ENCODE measurements at regions not wholly inside any gene's neighbourhood (a gene's known extent, or its start where the extent isn't known, plus 50 kb on each side); places are given as distances from the start of the nearest gene placed in this dataset.
"Not testable (repeated sequence)": the region's sequence is repeated elsewhere in the genome, so short reads cannot be mapped to it uniquely, and the experiment has no call there.

DNA sequence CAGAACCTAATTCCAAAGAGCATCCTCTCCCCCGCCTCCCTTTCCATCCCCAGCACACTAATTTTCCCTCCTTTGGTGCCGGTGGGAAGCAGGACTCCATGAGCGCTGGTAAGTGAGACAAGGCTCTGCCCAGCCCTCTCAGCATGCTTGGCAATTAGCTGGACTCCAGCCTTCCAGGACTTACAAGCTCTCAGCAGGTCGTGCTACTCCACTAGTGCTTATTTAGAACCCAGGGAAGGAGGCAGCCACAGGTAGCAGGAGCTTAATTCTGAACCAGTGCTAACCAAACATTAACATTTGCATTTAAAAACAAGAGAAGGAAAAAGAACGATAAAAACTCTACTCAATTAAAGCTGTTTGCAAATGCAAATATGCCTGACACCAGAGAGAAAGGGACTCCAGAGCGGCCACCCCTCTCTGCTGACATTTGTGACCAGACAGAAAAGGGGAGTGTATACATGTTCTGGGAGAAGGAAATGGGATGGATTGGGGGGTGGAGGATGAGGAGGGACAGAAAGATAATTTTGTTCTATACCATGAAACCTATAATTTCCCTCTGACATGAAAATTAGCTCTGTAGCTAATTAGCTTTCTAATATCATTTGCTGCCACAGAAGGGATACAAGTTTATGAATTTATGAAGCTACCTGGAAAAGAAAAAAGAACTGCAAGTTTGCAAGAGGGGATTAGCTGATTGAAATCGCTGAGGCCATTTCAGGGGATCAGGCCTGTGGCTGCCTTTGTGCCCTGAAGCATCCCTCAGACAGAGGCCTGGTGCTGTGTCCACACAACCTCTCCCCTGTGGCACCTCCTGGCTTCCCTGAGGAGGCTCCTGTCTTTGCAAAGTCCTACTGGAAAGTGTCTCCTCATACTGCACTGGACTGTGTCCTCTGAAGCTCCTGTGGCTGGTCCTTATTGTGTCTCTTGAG lies 266.3 kb downstream of the SEC61B start:
- in situ Hi-C loops (cut with MboI; ENCODE audit: low sequenced_read_pairs, unreplicated experiment), result no loop called here
- no peak for DNase-seq (ENCODE audit: low spot score)
- TF ChIP-seq, protein P1, sequence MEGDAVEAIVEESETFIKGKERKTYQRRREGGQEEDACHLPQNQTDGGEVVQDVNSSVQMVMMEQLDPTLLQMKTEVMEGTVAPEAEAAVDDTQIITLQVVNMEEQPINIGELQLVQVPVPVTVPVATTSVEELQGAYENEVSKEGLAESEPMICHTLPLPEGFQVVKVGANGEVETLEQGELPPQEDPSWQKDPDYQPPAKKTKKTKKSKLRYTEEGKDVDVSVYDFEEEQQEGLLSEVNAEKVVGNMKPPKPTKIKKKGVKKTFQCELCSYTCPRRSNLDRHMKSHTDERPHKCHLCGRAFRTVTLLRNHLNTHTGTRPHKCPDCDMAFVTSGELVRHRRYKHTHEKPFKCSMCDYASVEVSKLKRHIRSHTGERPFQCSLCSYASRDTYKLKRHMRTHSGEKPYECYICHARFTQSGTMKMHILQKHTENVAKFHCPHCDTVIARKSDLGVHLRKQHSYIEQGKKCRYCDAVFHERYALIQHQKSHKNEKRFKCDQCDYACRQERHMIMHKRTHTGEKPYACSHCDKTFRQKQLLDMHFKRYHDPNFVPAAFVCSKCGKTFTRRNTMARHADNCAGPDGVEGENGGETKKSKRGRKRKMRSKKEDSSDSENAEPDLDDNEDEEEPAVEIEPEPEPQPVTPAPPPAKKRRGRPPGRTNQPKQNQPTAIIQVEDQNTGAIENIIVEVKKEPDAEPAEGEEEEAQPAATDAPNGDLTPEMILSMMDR (IDR thresholded peaks at IDR 0.05; ENCODE audit: borderline replicate concordance, control extremely low read depth, extremely low read depth, insufficient read depth, missing control alignments), result no peak

DNA sequence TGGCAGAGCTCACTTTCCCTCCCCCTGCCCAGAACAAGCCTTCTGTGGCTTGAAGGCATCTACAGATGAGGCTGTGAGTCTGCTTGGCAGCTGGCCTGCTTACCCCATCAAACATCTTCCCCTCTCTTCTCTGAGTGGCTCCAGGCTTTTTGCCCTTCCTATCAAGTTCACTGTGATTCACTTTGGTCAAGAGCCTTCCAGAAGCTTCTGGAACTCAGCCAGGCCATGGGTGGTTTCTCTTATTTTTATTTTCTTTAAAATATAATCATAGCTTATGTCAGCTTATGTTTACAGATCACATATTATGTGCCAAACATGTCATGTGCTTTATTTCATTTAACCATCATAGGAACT lies 267.0 kb downstream of the SEC61B start:
- in situ Hi-C loops (cut with MboI; ENCODE audit: low sequenced_read_pairs, unreplicated experiment), result no loop called here
- DNase-seq (ENCODE audit: low spot score), result no peak
- TF ChIP-seq, protein P1 (IDR thresholded peaks at IDR 0.05; ENCODE audit: borderline replicate concordance, control extremely low read depth, extremely low read depth, insufficient read depth, missing control alignments), result no peak

DNA sequence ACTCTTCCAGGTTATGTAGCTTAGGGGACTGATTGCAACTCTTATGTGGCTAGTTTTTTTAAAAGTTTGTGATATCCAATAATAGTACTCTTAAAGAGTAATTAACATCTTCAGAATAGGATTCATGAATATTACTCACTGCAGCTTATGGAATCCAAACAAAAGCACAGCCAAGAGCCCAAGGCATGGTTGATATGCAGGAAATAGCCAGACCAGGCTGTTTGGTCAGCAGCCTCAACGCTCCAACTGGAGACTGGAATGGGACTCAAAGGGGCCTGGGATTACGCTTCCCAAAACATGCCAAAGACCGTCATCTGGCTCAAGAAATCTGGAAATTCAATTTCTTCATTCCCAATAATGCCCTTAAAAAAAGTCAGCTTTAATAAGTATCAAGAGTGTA lies 268.6 kb downstream of the SEC61B start:
- DNase-seq (ENCODE audit: low spot score), result no peak
- in situ Hi-C loops (cut with MboI; ENCODE audit: low sequenced_read_pairs, unreplicated experiment), result no loop called here
- TF ChIP-seq, protein P1 (IDR thresholded peaks at IDR 0.05; ENCODE audit: borderline replicate concordance, control extremely low read depth, extremely low read depth, insufficient read depth, missing control alignments), result no peak

DNA sequence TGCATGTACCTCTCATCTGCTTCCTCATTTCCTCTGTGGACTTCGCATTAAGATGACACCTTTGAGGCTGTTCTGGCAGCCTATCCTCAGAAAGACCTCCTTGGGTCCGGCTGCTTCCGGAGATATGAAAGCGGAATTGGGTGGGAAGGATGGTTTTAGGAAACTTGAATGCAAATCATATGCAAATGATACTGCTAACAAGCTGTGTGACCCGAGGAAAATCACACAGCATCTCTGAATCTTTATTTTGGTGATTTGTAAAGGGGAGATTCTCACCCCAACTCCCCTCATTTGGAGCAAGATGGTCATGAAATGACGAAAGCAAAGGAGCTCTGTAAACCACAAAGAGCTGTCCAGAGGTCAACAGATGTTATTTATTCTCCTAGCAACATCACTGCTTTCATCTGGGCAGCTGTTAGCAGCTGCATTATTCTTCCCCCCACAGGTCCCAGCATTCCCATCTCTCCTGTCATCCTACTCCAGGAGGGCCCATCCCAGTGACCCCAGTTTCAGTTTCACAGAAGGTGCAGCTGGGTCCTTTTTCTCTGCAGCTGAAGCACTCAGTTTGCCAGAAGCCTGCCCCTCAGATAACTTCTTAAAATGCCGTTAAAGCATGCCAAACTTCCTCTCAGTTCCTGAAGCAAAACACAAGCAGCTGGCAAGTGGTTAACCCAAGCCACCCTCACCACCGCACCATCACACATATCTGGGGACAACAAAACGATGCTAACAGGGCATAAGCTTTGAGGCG lies 269.5 kb downstream of the SEC61B start:
- DNase-seq (ENCODE audit: low spot score), result no peak
- in situ Hi-C loops (cut with MboI; ENCODE audit: low sequenced_read_pairs, unreplicated experiment), result no loop called here
- TF ChIP-seq, protein P1 (IDR thresholded peaks at IDR 0.05; ENCODE audit: borderline replicate concordance, control extremely low read depth, extremely low read depth, insufficient read depth, missing control alignments), result no peak

DNA sequence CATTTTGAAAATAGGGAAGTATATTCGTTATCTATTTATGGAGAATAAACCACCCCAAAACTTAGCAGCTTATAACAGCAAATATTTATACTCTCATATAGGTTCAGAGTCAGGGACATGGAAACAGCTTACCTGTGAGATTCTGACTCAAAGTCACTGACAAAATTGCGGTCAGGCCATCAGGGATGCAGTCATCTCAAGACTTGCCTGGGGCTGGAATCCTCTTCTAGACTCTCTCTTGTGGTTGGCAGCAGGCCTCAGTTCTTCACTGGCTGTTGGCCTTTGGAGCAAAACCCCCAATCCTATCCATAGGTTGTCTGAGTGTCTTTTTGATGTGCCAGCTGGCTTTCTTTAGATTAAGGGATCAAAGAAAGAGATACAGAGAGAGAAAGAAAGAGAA lies 275.6 kb downstream of the SEC61B start:
- in situ Hi-C loops (cut with MboI; ENCODE audit: low sequenced_read_pairs, unreplicated experiment), result no loop called here
- no peak for DNase-seq (ENCODE audit: low spot score)
- TF ChIP-seq, protein P1 (IDR thresholded peaks at IDR 0.05; ENCODE audit: borderline replicate concordance, control extremely low read depth, extremely low read depth, insufficient read depth, missing control alignments), result no peak

DNA sequence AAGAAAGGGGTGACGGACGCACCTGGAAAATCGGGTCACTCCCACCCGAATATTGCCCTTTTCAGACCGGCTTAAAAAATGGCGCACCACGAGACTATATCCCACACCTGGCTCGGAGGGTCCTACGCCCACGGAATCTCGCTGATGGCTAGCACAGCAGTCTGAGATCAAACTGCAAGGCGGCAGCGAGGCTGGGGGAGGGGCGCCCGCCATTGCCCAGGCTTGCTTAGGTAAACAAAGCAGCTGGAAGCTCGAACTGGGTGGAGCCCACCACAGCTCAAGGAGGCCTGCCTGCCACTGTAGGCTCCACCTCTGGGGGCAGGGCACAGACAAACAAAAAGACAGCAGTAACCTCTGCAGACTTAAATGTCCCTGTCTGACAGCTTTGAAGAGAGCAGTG lies 276.9 kb downstream of the SEC61B start:
- in situ Hi-C loops (cut with MboI; ENCODE audit: low sequenced_read_pairs, unreplicated experiment); DNase-seq (ENCODE audit: low spot score): not testable (repeated sequence)

DNA sequence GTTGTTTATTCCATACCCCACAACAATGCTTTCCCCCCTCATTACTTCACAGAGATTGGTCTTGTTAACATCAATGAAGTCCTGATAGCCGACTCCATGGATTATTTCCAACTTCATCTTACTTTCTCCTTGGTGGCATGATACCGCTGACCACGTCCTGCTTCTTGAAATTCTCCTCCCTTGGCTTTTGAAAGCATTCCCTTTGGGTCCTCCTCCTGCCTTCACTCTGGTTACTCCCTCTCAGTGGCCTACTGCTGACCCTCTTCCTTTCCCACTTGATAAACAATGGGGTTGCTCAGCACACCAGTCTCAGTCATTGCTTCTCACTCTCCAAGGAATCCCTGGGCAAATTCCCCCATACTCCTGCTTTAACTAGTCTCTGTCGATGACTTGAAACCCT lies 283.9 kb downstream of the SEC61B start:
- TF ChIP-seq, protein P1 (IDR thresholded peaks at IDR 0.05; ENCODE audit: borderline replicate concordance, control extremely low read depth, extremely low read depth, insufficient read depth, missing control alignments), result no peak
- in situ Hi-C loops (cut with MboI; ENCODE audit: low sequenced_read_pairs, unreplicated experiment), result no loop called here
- no peak for DNase-seq (ENCODE audit: low spot score)

Data from GM13976 (cell line).